ENCODE measurements at regions not wholly inside any gene's neighbourhood (a gene's known extent, or its start where the extent isn't known, plus 50 kb on each side); places are given as distances from the start of the nearest gene placed in this dataset.

DNA sequence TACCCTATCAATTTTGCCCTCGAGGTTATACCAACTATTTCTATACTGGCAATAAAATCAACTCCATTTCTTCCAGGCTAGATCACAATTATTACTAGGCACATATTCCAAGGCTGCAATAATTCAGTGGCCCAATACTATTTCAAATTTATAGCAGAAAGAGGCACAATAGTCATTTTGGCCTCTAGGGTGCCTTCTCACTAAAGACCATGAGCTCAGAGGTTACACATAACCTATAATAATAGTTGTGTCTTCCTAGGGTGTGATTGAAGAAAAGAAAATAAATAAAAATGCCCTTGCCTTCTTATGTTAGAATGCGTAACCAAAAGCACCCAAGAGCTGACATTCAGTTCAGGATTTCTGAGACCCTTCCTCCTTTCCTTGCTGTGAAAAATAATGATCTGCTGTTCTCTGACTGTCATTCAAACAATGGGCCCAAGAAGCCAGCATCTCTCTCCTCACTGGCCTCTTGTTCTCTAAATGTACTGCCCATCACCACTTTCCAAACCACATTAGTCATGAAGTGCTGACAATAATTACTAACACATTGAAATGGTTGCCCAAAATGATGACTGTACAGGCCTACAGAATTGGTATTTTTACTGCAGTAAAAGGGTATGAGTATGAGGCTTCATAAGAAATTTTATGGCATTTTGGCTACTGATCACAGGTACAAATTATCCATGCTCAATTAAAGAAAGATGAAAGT lies 244.8 kb downstream of the LRRN1 start:
- TF ChIP-seq EZH2 (IDR thresholded peaks at IDR 0.05) (no peak), POLR2AphosphoS5 (IDR thresholded peaks at IDR 0.05; ENCODE audit: borderline replicate concordance, low read depth, low read length) (no peak)
